GM23338 (cell line): ENCODE measurements at regions not wholly inside any gene's neighbourhood (a gene's known extent, or its start where the extent isn't known, plus 50 kb on each side); places are given as distances from the start of the nearest gene placed in this dataset.

Experiments
- ATAC-seq: fragments of 200-7000 bp; cut with Tn5 transposase; 3 replicates; pipeline ENCODE4 v1.9.1; 2020
- DNase-seq: peaks from one replicate; pipeline ENCODE4 v3.0.0-alpha.2; 2015; ENCODE audit warnings: low spot score
- H2AFZ ChIP-seq: fragments of 200-600 bp; sonication (generic); 2 replicates; pipeline ENCODE4 v1.8.0; 2016; ENCODE audit warnings: antibody characterized with exemption, mild to moderate bottlenecking, moderate library complexity
- H3F3A ChIP-seq: fragments of 200-600 bp; sonication (generic); replicated peaks from 2 replicates; pipeline ENCODE4 v1.8.0; 2017; ENCODE audit warnings: antibody characterized with exemption, mixed run types, low read depth
- H3K27ac ChIP-seq: fragments of 200-600 bp; sonication (generic); 2 replicates; pipeline ENCODE4 v1.6.1; 2016; ENCODE audit warnings: low read depth
- H3K27me3 ChIP-seq: fragments of 200-600 bp; sonication (generic); 2 replicates; pipeline ENCODE4 v1.8.0; 2016; ENCODE audit warnings: mild to moderate bottlenecking, mixed run types, moderate library complexity; ENCODE audit not compliant: insufficient read depth
- H3K36me3 ChIP-seq: fragments of 200-600 bp; sonication (generic); 2 replicates; pipeline ENCODE4 v1.8.0; 2016; ENCODE audit warnings: mild to moderate bottlenecking; ENCODE audit not compliant: insufficient read depth
- H3K4me1 ChIP-seq: fragments of 200-600 bp; sonication (generic); 2 replicates; pipeline ENCODE4 v1.8.0; 2016; ENCODE audit warnings: mild to moderate bottlenecking, moderate library complexity; ENCODE audit not compliant: insufficient read depth
- H3K4me2 ChIP-seq: fragments of 200-600 bp; sonication (generic); 2 replicates; pipeline ENCODE4 v1.7.1; 2017; ENCODE audit warnings: mixed run types
- H3K4me3 ChIP-seq: fragments of 200-600 bp; sonication (generic); 2 replicates; pipeline ENCODE4 v1.6.1; 2016; ENCODE audit warnings: mixed run types
- H3K79me2 ChIP-seq: fragments of 200-600 bp; sonication (generic); replicated peaks from 2 replicates; pipeline ENCODE4 v1.8.0; 2017; ENCODE audit warnings: mild to moderate bottlenecking; ENCODE audit not compliant: insufficient read depth
- H3K9me2 ChIP-seq: fragments of 200-600 bp; sonication (generic); 2 replicates; pipeline ENCODE4 v1.8.0; 2017; ENCODE audit not compliant: insufficient read depth
- H4K20me1 ChIP-seq: fragments of 200-600 bp; sonication (generic); replicated peaks from 2 replicates; pipeline ENCODE4 v1.8.0; 2017; ENCODE audit warnings: mild to moderate bottlenecking; ENCODE audit not compliant: insufficient read depth
- H3K27ac Mint-ChIP-seq: 2 replicates; pipeline ENCODE4 v1.8.0; 2020; ENCODE audit warnings: inconsistent platforms, mild to moderate bottlenecking, moderate library complexity, mixed read lengths
- H3K27me3 Mint-ChIP-seq: 3 replicates; pipeline ENCODE4 v1.8.0; 2022; ENCODE audit warnings: low read depth, mild to moderate bottlenecking, moderate library complexity, mixed read lengths, inconsistent platforms; ENCODE audit not compliant: insufficient read depth, poor library complexity
- H3K36me3 Mint-ChIP-seq: 3 replicates; pipeline ENCODE4 v1.8.0; 2021; ENCODE audit warnings: low read depth, mild to moderate bottlenecking, inconsistent platforms, moderate library complexity, mixed read lengths
- H3K4me1 Mint-ChIP-seq: 3 replicates; pipeline ENCODE4 v1.8.0; 2020; ENCODE audit warnings: mild to moderate bottlenecking, inconsistent platforms, mixed read lengths
- H3K4me3 Mint-ChIP-seq: 3 replicates; pipeline ENCODE4 v1.8.0; 2021; ENCODE audit warnings: moderate library complexity, mild to moderate bottlenecking, inconsistent platforms, mixed read lengths
- H3K9me3 Mint-ChIP-seq: 3 replicates; pipeline ENCODE4 v1.8.0; 2020; ENCODE audit warnings: moderate library complexity, mild to moderate bottlenecking, inconsistent platforms, mixed read lengths
- CTCF ChIP-seq, 2 experiments: fragments of 200-600 bp in 1 of 2; sonication (generic) in 1 of 2; conservative IDR thresholded peaks; 2 replicates each; pipeline versions ENCODE4 v1.5.1 to v1.6.1; 2016 to 2017; ENCODE audit warnings: antibody characterized with exemption in 2 of 2, low read depth in 2 of 2, mild to moderate bottlenecking in 2 of 2, moderate library complexity in 1 of 2
- ETS1 ChIP-seq: IDR thresholded peaks from 2 replicates; pipeline ENCODE4 v1.6.1; 2016; ENCODE audit warnings: antibody characterized with exemption
- EZH2 ChIP-seq: fragments of 200-600 bp; sonication (generic); IDR thresholded peaks from one replicate; pipeline ENCODE4 v1.8.0; 2017; ENCODE audit warnings: antibody characterized with exemption, mild to moderate bottlenecking, low read depth; ENCODE audit not compliant: unreplicated experiment
- EZH2phosphoT487 ChIP-seq: fragments of 200-600 bp; sonication (generic); IDR thresholded peaks from one replicate; pipeline ENCODE4 v1.8.1; 2018; ENCODE audit warnings: antibody characterized with exemption; ENCODE audit not compliant: unreplicated experiment
- JUNB ChIP-seq: IDR thresholded peaks from one replicate; pipeline ENCODE4 v1.6.1; 2016; ENCODE audit warnings: antibody characterized with exemption; ENCODE audit not compliant: unreplicated experiment
- NANOG ChIP-seq: IDR thresholded peaks from 2 replicates; pipeline ENCODE4 v1.6.1; 2016; ENCODE audit warnings: antibody characterized with exemption, borderline replicate concordance
- REST ChIP-seq: IDR thresholded peaks from one replicate; pipeline ENCODE4 v1.6.1; 2018; ENCODE audit warnings: antibody characterized with exemption; ENCODE audit not compliant: unreplicated experiment
- ZNF331 ChIP-seq: fragments of 250-450 bp; sonication (Bioruptor Pico); IDR thresholded peaks from 2 replicates; pipeline ENCODE4 v1.5.0; 2020; ENCODE audit warnings: low read depth, mild to moderate bottlenecking, moderate library complexity
- ZNF462 ChIP-seq: fragments of 250-450 bp; sonication (Bioruptor Pico); IDR thresholded peaks from 2 replicates; pipeline ENCODE4 v1.5.0; 2020; ENCODE audit warnings: mild to moderate bottlenecking, moderate library complexity

GRCh38 chr3:186465508-186465907 lies 78.7 kb downstream of the CRYGS start:
- no peaks in the 10 kb centered on the region for H4K20me1 ChIP-seq
- ATAC-seq (no peak), DNase-seq (no peak)
- Mint-ChIP-seq H3K27me3 (no peaks in the 10 kb centered on the region), H3K9me3 (no peaks in the 10 kb centered on the region), H3K27ac (no peak overlapping the region), H3K36me3 (no peaks in the 10 kb centered on the region), H3K4me1 (no peaks in the 10 kb centered on the region), H3K4me3 (no peak overlapping the region)
- H3K9me2 ChIP-seq = 0 out of 2 replicates have a peak, but pooled peaks cover 4% of the 10 kb centered on the region
- H3K4me2 ChIP-seq = no peak overlapping the region
- no peaks in the 10 kb centered on the region for H3F3A ChIP-seq
- no peak overlapping the region for H3K4me3 ChIP-seq
- no peak overlapping the region for H2AFZ ChIP-seq
- H3K4me1 ChIP-seq = no peaks in the 10 kb centered on the region
- no peaks in the 10 kb centered on the region for H3K27me3 ChIP-seq
- TF ChIP-seq JUNB = no peak
- no peak for TF ChIP-seq EZH2phosphoT487
- no peak for TF ChIP-seq ZNF331 (CRISPR knock-in tag)
- no peak for TF ChIP-seq REST
- no peak for TF ChIP-seq EZH2
- TF ChIP-seq NANOG = no peak
- no peak for TF ChIP-seq ETS1
- no peak for TF ChIP-seq CTCF (conservative IDR thresholded peaks at IDR 0.05; ENCODE audit: low read depth in 2 of 2)
- TF ChIP-seq ZNF462 = no peak
- no peaks in the 10 kb centered on the region for H3K36me3 ChIP-seq
- no peak overlapping the region for H3K27ac ChIP-seq
- no peaks in the 10 kb centered on the region for H3K79me2 ChIP-seq
